T-helper 17 cell (primary cell): ENCODE measurements at regions not wholly inside any gene's neighbourhood (a gene's known extent, or its start where the extent isn't known, plus 50 kb on each side); places are given as distances from the start of the nearest gene placed in this dataset.

Experiments
- ATAC-seq: fragments of 150-1000 bp; cut with Tn5 transposase; 2 replicates; pipeline ENCODE4 v1.10.0; 2021; ENCODE audit warnings: mild to moderate bottlenecking, moderate library complexity
- DNase-seq, 3 donors: peaks; one replicate each; pipeline versions ENCODE4 v3.0.0 to v3.0.0-alpha.2; 2020 to 2021
- H3K9me3 ChIP-seq: one replicate; pipeline ENCODE4 v1.7.0; 2013; ENCODE audit warnings: low read length, mild to moderate bottlenecking; ENCODE audit not compliant: control insufficient read depth, poor library complexity, severe bottlenecking
- H3K27ac Mint-ChIP-seq: one replicate; pipeline ENCODE4 v1.8.0; 2022; ENCODE audit warnings: mild to moderate bottlenecking, moderate library complexity, mixed read lengths
- H3K27me3 Mint-ChIP-seq: one replicate; pipeline ENCODE4 v1.8.0; 2022; ENCODE audit warnings: mixed read lengths
- H3K36me3 Mint-ChIP-seq: one replicate; pipeline ENCODE4 v1.8.0; 2022; ENCODE audit warnings: low read depth, mixed read lengths
- H3K4me1 Mint-ChIP-seq: one replicate; pipeline ENCODE4 v1.8.0; 2022; ENCODE audit warnings: mild to moderate bottlenecking, mixed read lengths
- H3K4me3 Mint-ChIP-seq: one replicate; pipeline ENCODE4 v1.8.0; 2022; ENCODE audit warnings: mild to moderate bottlenecking, moderate library complexity, mixed read lengths

DNA sequence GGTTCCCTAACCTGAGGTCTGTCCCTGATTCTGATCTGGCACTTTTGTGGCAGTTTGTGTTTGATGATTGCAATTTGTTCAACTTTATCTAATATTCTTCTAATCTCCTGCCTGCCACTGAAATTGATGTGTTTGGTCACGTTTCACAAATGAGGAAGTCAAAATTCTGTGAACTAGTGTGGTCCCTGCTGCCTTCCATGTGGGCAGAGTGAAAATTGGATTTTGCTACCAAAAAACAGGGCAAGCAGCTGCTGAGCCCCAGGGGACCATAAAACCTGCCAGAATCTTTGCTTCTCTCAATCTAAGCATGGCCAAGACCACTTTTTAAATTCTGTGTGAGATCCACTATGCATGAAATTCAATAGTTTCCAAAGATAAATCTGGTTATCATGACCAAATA lies 195.5 kb upstream of the CYRIA start:
- Mint-ChIP-seq H3K27ac (no peak overlapping the region), H3K4me3 (no peak overlapping the region), H3K27me3 (no peaks in the 10 kb centered on the region), H3K4me1 (no peaks in the 10 kb centered on the region), H3K36me3 (no peaks in the 10 kb centered on the region)
- ATAC-seq (no peak), DNase-seq (no peak)
- peaks cover 2% of the 10 kb centered on the region for H3K9me3 ChIP-seq

DNA sequence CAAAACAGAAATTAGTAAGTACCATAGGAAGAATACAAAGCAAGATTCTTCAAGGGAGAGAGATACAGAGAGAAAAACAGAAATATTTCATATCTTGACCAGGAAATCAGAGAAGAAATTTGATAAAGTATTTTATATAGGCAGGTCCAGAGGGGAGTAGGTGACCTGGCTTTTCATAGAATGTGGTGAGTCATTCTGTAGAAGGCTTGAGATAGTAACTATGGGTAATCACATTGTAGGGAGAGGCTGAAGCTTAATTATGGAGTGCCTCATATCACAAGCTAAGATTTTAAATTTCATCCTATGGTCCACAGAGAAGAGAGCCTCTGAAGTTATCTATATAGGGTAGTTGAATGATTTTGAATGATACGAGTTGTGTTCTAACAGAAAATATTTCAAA lies 195.0 kb upstream of the CYRIA start:
- ATAC-seq, result no peak
- Mint-ChIP-seq H3K4me1 (no peaks in the 10 kb centered on the region), H3K36me3 (no peaks in the 10 kb centered on the region), H3K27ac (no peak overlapping the region), H3K27me3 (no peaks in the 10 kb centered on the region), H3K4me3 (no peak overlapping the region)
- DNase-seq, result no peak
- H3K9me3 ChIP-seq, result peaks cover 2% of the 10 kb centered on the region

DNA sequence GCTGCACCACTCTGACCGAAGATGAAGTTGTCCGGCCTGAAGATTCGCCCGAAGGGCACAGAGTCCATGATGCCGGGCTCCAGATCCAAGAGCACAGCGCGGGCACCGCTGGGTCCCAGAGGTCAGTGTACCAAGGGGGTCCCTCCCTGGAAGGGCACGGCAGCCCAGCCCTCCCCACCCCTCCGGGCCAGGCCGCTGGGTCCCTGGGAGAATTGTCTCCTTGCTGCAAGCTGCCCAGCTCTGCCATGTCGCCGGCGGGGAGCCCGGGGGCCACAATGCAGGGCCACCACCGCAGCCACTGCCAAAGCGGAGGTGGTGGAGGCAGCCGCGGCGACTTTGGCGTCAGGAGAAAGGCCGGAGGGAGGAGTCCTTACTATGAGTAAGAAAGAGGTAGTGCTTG lies 189.5 kb upstream of the CYRIA start:
- Mint-ChIP-seq H3K36me3 (no peaks in the 10 kb centered on the region), H3K4me1 (no peaks in the 10 kb centered on the region), H3K4me3 (no peak overlapping the region), H3K27ac (no peak overlapping the region), H3K27me3 (no peaks in the 10 kb centered on the region)
- no peaks in the 10 kb centered on the region for H3K9me3 ChIP-seq
- ATAC-seq, result no peak
- no peak for DNase-seq

DNA sequence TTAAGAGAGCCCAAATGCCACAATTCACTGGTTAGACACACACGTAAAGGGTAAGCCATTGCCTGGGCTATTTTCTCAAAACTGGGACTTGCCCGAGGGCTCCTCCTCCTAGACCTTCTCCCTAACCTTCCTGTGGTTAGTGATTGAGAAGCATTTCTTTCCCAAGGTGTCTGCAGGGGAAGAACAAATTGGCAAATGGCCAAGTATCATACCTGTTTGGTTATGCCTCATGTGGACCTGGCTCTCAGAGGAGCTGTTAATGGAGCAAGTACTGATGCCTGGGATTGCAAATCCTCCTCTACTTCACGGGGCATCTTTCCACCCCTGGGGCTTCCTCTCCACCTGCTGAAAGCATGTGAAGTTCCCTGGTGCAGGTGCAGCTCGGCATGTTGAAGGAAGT lies 187.5 kb upstream of the CYRIA start:
- H3K36me3 Mint-ChIP-seq, result no peaks in the 10 kb centered on the region
- no peak for DNase-seq
- ATAC-seq, result no peak
- H3K9me3 ChIP-seq, result no peaks in the 10 kb centered on the region
- no peaks in the 10 kb centered on the region for H3K4me1 Mint-ChIP-seq
- H3K4me3 Mint-ChIP-seq, result no peak overlapping the region
- no peaks in the 10 kb centered on the region for H3K27me3 Mint-ChIP-seq
- no peak overlapping the region for H3K27ac Mint-ChIP-seq

DNA sequence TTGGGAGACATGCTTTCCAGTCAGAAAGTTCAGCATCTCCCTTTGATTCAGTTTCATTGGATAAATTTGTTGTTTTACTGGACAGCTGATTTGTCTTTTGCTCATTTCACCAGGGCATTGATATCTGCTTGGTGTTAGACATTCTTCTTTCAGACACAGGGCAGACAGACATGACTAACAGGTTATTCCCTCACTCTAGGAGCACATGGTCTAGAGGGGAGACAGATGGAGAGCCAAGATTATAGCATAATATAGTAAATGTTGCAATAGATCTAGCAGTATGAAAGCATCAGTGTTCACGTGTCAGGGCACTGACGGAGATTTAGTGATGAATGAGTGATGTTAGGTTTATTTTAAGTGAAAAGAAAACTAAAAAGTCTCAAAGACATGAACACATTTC lies 187.0 kb upstream of the CYRIA start:
- no peaks in the 10 kb centered on the region for H3K36me3 Mint-ChIP-seq
- DNase-seq (no peak), ATAC-seq (no peak)
- H3K4me3 Mint-ChIP-seq, result no peak overlapping the region
- H3K9me3 ChIP-seq, result no peaks in the 10 kb centered on the region
- no peaks in the 10 kb centered on the region for H3K27me3 Mint-ChIP-seq
- H3K27ac Mint-ChIP-seq, result no peak overlapping the region
- H3K4me1 Mint-ChIP-seq, result no peaks in the 10 kb centered on the region

DNA sequence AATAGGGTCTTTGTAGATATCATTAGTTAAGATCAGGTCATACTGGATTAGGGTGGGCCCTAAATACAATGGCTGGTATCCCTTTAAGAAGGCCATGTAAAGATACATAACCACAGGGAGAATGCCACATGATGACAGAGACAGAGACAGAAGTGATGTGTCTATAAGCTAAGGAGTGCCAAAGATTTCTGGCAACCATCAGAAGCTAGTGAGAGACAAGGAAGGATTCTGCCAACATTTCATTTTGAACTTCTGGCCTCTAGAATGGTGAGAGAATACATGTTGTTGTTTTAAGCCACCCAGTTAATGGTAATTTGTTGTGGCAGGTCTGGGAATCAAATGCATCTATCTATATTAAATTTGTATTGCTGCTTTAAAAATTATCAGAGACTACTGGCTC lies 185.5 kb upstream of the CYRIA start:
- DNase-seq, result no peak
- no peak for ATAC-seq
- Mint-ChIP-seq H3K27me3 (no peaks in the 10 kb centered on the region), H3K4me1 (no peaks in the 10 kb centered on the region), H3K36me3 (no peaks in the 10 kb centered on the region), H3K4me3 (no peak overlapping the region), H3K27ac (no peak overlapping the region)
- no peaks in the 10 kb centered on the region for H3K9me3 ChIP-seq

DNA sequence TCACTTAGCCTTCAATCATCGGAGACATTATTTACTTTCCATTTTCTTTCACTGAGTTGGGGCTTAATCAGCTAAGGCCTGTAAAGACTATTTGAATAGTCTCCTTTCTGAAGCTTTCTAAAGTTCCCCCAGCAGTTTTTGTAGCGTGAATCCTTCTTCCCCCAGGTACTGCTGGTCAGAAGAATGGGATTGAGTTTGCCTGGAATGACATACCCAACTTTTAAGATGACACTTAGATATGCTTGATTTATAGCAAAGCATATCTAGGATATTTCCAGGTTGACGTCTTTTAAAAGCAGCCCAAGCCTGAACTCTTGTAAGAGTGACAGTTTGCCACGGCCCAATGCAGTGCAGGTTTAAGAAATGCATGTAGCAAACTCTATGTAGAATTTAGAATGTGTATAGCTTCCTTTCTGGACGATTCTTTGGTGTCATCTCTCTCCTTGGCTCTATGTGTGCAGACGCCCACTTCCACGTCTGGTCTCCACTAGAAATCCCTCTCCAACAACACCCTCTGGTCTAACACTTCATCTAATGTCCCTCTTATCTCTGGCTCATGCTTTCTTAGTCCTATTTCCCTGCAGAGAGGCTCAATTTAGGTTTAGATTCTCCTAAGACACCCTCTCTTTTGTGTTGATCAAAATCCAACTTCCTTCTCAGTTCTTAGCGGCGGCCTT lies 175.0 kb upstream of the CYRIA start:
- Mint-ChIP-seq H3K36me3 (no peaks in the 10 kb centered on the region), H3K4me1 (no peaks in the 10 kb centered on the region), H3K4me3 (no peak overlapping the region), H3K27ac (no peak overlapping the region), H3K27me3 (no peaks in the 10 kb centered on the region)
- DNase-seq, result no peak
- no peak for ATAC-seq
- peaks cover 2% of the 10 kb centered on the region for H3K9me3 ChIP-seq

DNA sequence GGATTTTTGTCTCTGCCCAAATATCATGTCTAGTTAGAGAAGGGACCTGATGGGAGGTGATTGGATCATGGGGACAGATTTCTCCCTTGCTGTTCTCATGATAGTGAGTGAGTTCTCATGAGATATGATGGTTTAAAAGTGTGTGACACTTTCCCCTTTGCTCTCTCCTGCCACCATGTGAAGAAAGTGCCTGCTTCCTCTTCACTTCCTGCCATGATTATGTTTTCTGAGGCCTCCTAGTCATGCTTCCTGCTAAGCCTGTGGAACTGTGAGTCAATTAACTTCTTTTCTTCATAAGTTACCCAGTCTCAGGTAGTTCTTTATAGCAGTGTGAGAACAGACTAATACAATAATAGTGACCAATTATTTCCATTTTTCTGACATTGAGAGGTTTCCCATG lies 167.3 kb upstream of the CYRIA start:
- H3K9me3 ChIP-seq, result no peaks in the 10 kb centered on the region
- ATAC-seq (no peak), DNase-seq (no peak)
- no peaks in the 10 kb centered on the region for H3K36me3 Mint-ChIP-seq
- no peaks in the 10 kb centered on the region for H3K4me1 Mint-ChIP-seq
- H3K27me3 Mint-ChIP-seq, result no peaks in the 10 kb centered on the region
- H3K27ac Mint-ChIP-seq, result no peak overlapping the region
- H3K4me3 Mint-ChIP-seq, result no peak overlapping the region

DNA sequence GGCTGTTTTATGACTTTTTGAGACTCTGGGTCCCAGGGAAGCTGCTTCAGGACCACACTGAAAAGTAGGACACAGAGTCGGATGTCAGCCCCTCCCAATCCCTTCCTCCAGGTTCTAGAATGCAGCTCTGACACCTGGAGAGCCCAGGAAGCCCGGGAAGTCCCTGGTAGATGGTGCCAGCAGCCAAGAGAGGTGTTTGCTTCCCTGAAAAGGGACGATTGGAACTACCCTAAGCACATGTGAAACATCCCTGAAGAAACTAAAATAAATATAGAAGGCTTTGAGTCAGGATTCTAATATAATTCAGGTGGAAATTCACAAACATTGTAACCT lies 163.2 kb upstream of the CYRIA start:
- no peak overlapping the region for H3K27ac Mint-ChIP-seq
- ATAC-seq, result no peak

DNA sequence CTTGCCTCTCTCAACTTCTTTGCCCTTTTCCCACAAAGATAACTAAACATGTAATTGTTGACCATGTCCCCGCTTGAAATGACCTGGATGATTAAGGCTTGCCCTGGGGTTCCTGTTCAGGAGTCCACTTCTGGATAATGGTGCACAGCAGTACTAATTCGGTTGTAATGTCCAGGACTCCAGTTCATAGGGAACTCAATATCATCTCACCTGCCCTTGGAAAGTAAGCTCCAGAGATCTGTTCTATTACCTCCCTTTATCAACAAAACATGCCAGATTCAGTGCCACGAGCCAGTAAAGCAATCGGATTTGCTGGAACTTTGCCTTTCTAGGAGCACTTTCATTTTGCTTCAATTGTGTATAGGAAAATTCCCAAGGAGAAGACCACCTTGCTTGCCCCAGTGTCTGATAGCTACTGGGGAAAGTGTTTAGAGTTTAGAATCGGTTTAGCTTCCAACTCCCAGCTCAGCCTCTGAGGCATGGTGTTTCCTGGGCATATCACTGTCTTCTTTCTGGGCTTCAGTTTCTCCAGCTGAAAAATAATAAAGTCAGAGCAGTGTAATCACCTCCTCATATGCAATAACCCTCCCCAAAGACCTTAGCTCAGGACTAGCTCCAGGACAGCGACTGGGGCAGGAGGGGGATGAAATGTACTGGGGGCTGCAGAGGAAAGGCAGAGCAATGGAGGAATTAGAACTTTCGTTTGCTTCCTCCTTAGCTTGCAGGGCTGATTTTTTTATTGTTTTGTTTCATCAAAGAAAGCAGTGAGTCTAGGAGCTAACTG lies 162.6 kb upstream of the CYRIA start:
- no peaks in the 10 kb centered on the region for H3K27me3 Mint-ChIP-seq
- DNase-seq, result no peak
- H3K27ac Mint-ChIP-seq, result no peak overlapping the region
- no peaks in the 10 kb centered on the region for H3K4me1 Mint-ChIP-seq
- no peaks in the 10 kb centered on the region for H3K9me3 ChIP-seq
- ATAC-seq, result no peak
- no peak overlapping the region for H3K4me3 Mint-ChIP-seq
- H3K36me3 Mint-ChIP-seq, result no peaks in the 10 kb centered on the region

More for the DNA sequence above, 163.2 kb upstream of the CYRIA start:
- no peaks in the 10 kb centered on the region for H3K9me3 ChIP-seq
- Mint-ChIP-seq H3K36me3 (no peaks in the 10 kb centered on the region), H3K27me3 (no peaks in the 10 kb centered on the region), H3K4me3 (no peak overlapping the region), H3K4me1 (no peaks in the 10 kb centered on the region)
- no peak for DNase-seq

DNA sequence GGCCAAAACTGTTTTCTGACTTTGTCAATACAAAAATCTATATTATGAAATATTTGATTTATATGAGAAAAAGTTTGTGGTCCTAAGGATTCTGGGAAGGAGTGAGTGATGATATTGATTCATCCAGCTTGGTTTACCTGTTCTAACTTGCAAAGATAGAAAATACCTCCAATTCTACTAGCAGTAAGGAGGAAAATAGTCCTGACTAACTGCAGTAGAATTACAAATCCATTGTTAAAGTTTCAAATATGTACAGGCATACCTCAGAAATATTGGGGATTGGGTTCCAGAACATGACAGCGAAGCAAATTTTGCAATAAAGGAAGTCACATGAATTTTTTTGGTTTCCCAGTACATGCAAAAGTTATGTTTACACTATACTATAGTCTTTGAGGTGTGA lies 158.8 kb upstream of the CYRIA start:
- H3K36me3 Mint-ChIP-seq, result peaks cover 2% of the 10 kb centered on the region
- ATAC-seq (no peak), DNase-seq (no peak)
- no peak overlapping the region for H3K27ac Mint-ChIP-seq
- H3K4me3 Mint-ChIP-seq, result no peak overlapping the region
- H3K4me1 Mint-ChIP-seq, result no peaks in the 10 kb centered on the region
- no peaks in the 10 kb centered on the region for H3K9me3 ChIP-seq
- H3K27me3 Mint-ChIP-seq, result no peaks in the 10 kb centered on the region

DNA sequence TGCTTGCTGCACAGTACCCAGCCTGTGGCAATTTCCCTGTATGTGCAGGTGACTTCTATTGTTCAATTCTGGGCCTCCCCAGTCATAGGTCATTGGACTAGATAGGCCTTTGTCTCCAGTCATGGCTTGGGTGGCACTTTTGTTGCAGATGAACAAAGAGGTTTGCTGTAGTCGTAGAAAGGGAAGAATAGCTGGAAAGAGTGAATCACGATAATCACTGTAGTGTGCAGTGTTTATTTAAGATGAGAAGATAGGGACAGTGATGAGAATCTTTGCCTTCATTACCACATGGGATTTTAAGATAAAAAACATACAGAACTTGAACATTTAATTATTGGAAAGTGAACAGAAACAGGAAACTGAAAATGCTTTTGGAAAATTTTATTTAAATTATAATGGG lies 156.1 kb upstream of the CYRIA start:
- H3K4me1 Mint-ChIP-seq, result no peaks in the 10 kb centered on the region
- H3K36me3 Mint-ChIP-seq, result peaks cover 2% of the 10 kb centered on the region
- H3K9me3 ChIP-seq, result no peaks in the 10 kb centered on the region
- ATAC-seq, result no peak
- no peak for DNase-seq
- no peak overlapping the region for H3K27ac Mint-ChIP-seq
- no peaks in the 10 kb centered on the region for H3K27me3 Mint-ChIP-seq
- H3K4me3 Mint-ChIP-seq, result no peak overlapping the region

DNA sequence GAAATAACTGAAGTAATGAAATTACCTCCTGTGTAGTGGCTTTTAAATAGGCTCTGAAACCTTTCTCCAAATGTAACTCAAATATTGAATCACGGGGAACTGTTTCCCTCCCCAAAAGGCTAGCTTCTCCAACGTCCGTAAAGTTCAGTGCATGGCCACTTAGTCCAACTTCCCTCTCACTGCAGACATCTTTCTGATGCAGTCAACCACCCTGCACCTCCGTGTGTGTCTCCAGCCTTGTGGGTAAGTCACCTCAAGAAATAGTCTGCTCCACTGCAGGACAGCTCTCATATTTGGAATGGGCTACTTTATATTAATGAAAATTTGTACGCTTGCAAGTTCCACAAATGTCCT lies 152.5 kb upstream of the CYRIA start:
- H3K9me3 ChIP-seq, result no peaks in the 10 kb centered on the region
- Mint-ChIP-seq H3K4me1 (no peaks in the 10 kb centered on the region), H3K27ac (no peak overlapping the region), H3K36me3 (peaks cover 2% of the 10 kb centered on the region), H3K27me3 (no peaks in the 10 kb centered on the region), H3K4me3 (no peak overlapping the region)
- ATAC-seq, result no peak
- no peak for DNase-seq
